DND-41 (cell line): ENCODE measurements at regions not wholly inside any gene's neighbourhood (a gene's known extent, or its start where the extent isn't known, plus 50 kb on each side); places are given as distances from the start of the nearest gene placed in this dataset.
"Not testable (repeated sequence)": the region's sequence is repeated elsewhere in the genome, so short reads cannot be mapped to it uniquely, and the experiment has no call there.

Experiments
- ATAC-seq: fragments of 200-7000 bp; cut with Tn5 transposase; 3 replicates; pipeline ENCODE4 v1.9.1; 2021; ENCODE audit warnings: low read depth; ENCODE audit not compliant: insufficient read depth
- DNase-seq: peaks from one replicate; pipeline ENCODE4 v3.0.0-alpha.2; 2020
- H2AFZ ChIP-seq: 2 replicates; pipeline ENCODE4 v1.6.0; 2012; ENCODE audit warnings: low read depth, low read length
- H3K27ac ChIP-seq: 2 replicates; pipeline ENCODE4 v1.5.1; 2012; ENCODE audit warnings: low read length, inconsistent platforms
- H3K27me3 ChIP-seq: fragments of 200-600 bp; sonication (generic); 2 replicates; pipeline ENCODE4 v1.6.0; 2012; ENCODE audit warnings: low read length, mild to moderate bottlenecking, inconsistent platforms; ENCODE audit not compliant: insufficient read depth, poor library complexity
- H3K36me3 ChIP-seq: 2 replicates; pipeline ENCODE4 v1.5.1; 2012; ENCODE audit warnings: low read length, inconsistent platforms; ENCODE audit not compliant: insufficient read depth
- H3K4me1 ChIP-seq: 2 replicates; pipeline ENCODE4 v1.5.1; 2012; ENCODE audit warnings: mild to moderate bottlenecking, low read length; ENCODE audit not compliant: insufficient read depth
- H3K4me2 ChIP-seq: 2 replicates; pipeline ENCODE4 v1.6.0; 2012; ENCODE audit warnings: mild to moderate bottlenecking, moderate library complexity, low read length, inconsistent platforms; ENCODE audit not compliant: insufficient read depth
- H3K4me3 ChIP-seq, 2 experiments: fragments of 200-600 bp in 1 of 2; shearing (Covaris generic) in 1 of 2; 2 replicates each; pipeline ENCODE4 v1.5.1; 2012 to 2016; ENCODE audit warnings: inconsistent platforms in 2 of 2, low read length in 2 of 2, mild to moderate bottlenecking in 2 of 2, low read depth in 1 of 2, moderate library complexity in 1 of 2
- H3K79me2 ChIP-seq: 2 replicates; pipeline ENCODE4 v1.6.0; 2012; ENCODE audit warnings: low read length, inconsistent platforms; ENCODE audit not compliant: insufficient read depth
- H3K9ac ChIP-seq: 2 replicates; pipeline ENCODE4 v1.6.0; 2012; ENCODE audit warnings: low read depth, mild to moderate bottlenecking, inconsistent platforms, low read length, moderate library complexity
- H3K9me3 ChIP-seq: 2 replicates; pipeline ENCODE4 v1.5.1; 2012; ENCODE audit warnings: low read length, moderate library complexity, mild to moderate bottlenecking, inconsistent platforms; ENCODE audit not compliant: insufficient read depth, severe bottlenecking
- H4K20me1 ChIP-seq: 2 replicates; pipeline ENCODE4 v1.6.0; 2012; ENCODE audit warnings: low read length; ENCODE audit not compliant: insufficient read depth
- CTCF ChIP-seq: IDR thresholded peaks from 2 replicates; pipeline ENCODE4 v1.5.1; 2012; ENCODE audit warnings: borderline replicate concordance, low read length, moderate library complexity, mild to moderate bottlenecking; ENCODE audit not compliant: poor library complexity, severe bottlenecking; ENCODE audit errors: extremely low read depth
- EZH2 ChIP-seq: IDR thresholded peaks from 3 replicates; pipeline ENCODE4 v1.6.1; 2012; ENCODE audit warnings: borderline replicate concordance, low read depth, mild to moderate bottlenecking, moderate library complexity, low read length, inconsistent platforms; ENCODE audit not compliant: severe bottlenecking

- H3K9me3 ChIP-seq, result peaks cover 9% of the 10 kb centered on the region
- ATAC-seq, result no peak
- no peaks in the 10 kb centered on the region for H3K27me3 ChIP-seq
These were observed 591.4 kb downstream of the TP53TG3F start for GRCh38 chr16:34050787-34051320.

GRCh38 chr16:34054137-34054536 lies 594.7 kb downstream of the TP53TG3F start:
- Histone ChIP-seq H3K9me3 (peaks cover 9% of the 10 kb centered on the region), H3K36me3 (no peaks in the 10 kb centered on the region), H3K27ac (no peak overlapping the region)

More at GRCh38 chr16:34050787-34051320, 591.4 kb downstream of the TP53TG3F start:
- no peaks in the 10 kb centered on the region for H3K36me3 ChIP-seq
- H3K79me2 ChIP-seq, result no peaks in the 10 kb centered on the region
- DNase-seq, result no peak
- H2AFZ ChIP-seq, result no peak overlapping the region
- TF ChIP-seq CTCF (no peak), EZH2 (no peak)
- H3K4me1 ChIP-seq, result no peaks in the 10 kb centered on the region
- H3K4me2 ChIP-seq, result no peak overlapping the region
- no peaks in the 10 kb centered on the region for H4K20me1 ChIP-seq
- no peak overlapping the region for H3K4me3 ChIP-seq
- H3K9ac ChIP-seq, result no peak overlapping the region
- H3K27ac ChIP-seq, result no peak overlapping the region

GRCh38 chr16:34054969-34055368 lies 595.6 kb downstream of the TP53TG3F start:
- Histone ChIP-seq H3K9me3 (peaks cover 9% of the 10 kb centered on the region), H3K36me3 (no peaks in the 10 kb centered on the region), H3K27me3 (no peaks in the 10 kb centered on the region), H3K27ac (no peak overlapping the region), H3K4me1 (no peaks in the 10 kb centered on the region), H3K4me2 (no peak overlapping the region), H3K79me2 (no peaks in the 10 kb centered on the region), H3K9ac (no peak overlapping the region), H4K20me1 (no peaks in the 10 kb centered on the region), H2AFZ (no peak overlapping the region), H3K4me3 (no peak overlapping the region)
- DNase-seq (no peak), ATAC-seq (no peak)
- TF ChIP-seq CTCF, result no peak
- TF ChIP-seq EZH2, result no peak

More at GRCh38 chr16:34054137-34054536, 594.7 kb downstream of the TP53TG3F start:
- H3K4me2 ChIP-seq, result no peak overlapping the region
- no peak for DNase-seq
- H3K4me3 ChIP-seq, result no peak overlapping the region
- no peak overlapping the region for H3K9ac ChIP-seq
- no peaks in the 10 kb centered on the region for H3K27me3 ChIP-seq
- H2AFZ ChIP-seq, result no peak overlapping the region
- H4K20me1 ChIP-seq, result no peaks in the 10 kb centered on the region
- TF ChIP-seq CTCF (no peak), EZH2 (no peak)
- no peaks in the 10 kb centered on the region for H3K79me2 ChIP-seq
- no peaks in the 10 kb centered on the region for H3K4me1 ChIP-seq
- ATAC-seq, result no peak

- not testable (repeated sequence) for H3K4me2 ChIP-seq, DNase-seq, H3K9ac ChIP-seq, H3K4me3 ChIP-seq, H4K20me1 ChIP-seq, H3K79me2 ChIP-seq, ATAC-seq, H3K27ac ChIP-seq, H2AFZ ChIP-seq, H3K27me3 ChIP-seq, H3K4me1 ChIP-seq, H3K36me3 ChIP-seq
- H3K9me3 ChIP-seq, result peaks cover 39% of the 10 kb centered on the region
These were observed 603.3 kb downstream of the TP53TG3F start for GRCh38 chr16:34062620-34063253.

GRCh38 chr16:34063498-34064157 lies 604.2 kb downstream of the TP53TG3F start:
- not testable (repeated sequence) for H3K27me3 ChIP-seq, H3K79me2 ChIP-seq, H3K4me1 ChIP-seq, H3K36me3 ChIP-seq, DNase-seq, H3K27ac ChIP-seq, ATAC-seq, H3K4me3 ChIP-seq, H3K9ac ChIP-seq, H3K4me2 ChIP-seq, H2AFZ ChIP-seq, H4K20me1 ChIP-seq
- peaks cover 43% of the 10 kb centered on the region for H3K9me3 ChIP-seq
